ENCODE measurements at regions not wholly inside any gene's neighbourhood (a gene's known extent, or its start where the extent isn't known, plus 50 kb on each side); places are given as distances from the start of the nearest gene placed in this dataset.

DNA sequence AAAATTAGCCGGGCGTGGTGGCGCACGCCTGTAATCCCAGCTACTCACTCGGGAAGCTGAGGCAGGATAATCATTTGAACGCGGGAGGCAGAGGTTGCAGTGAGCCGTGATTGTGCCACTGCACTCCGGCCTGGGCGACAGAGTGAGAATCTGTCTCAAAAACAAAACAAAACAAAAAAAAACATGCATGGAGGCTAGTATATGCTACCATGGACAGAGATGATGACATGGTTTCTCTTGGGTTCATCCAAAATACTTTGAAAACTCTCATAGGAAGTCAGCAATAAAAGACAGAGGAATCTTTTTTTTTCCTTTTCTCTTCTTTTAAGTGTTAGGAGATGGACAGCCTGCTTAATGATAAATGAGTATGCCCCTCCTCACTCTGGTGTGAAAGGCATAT, 137.7 kb upstream of the MB21D2 start:
- TF ChIP-seq, protein P1, sequence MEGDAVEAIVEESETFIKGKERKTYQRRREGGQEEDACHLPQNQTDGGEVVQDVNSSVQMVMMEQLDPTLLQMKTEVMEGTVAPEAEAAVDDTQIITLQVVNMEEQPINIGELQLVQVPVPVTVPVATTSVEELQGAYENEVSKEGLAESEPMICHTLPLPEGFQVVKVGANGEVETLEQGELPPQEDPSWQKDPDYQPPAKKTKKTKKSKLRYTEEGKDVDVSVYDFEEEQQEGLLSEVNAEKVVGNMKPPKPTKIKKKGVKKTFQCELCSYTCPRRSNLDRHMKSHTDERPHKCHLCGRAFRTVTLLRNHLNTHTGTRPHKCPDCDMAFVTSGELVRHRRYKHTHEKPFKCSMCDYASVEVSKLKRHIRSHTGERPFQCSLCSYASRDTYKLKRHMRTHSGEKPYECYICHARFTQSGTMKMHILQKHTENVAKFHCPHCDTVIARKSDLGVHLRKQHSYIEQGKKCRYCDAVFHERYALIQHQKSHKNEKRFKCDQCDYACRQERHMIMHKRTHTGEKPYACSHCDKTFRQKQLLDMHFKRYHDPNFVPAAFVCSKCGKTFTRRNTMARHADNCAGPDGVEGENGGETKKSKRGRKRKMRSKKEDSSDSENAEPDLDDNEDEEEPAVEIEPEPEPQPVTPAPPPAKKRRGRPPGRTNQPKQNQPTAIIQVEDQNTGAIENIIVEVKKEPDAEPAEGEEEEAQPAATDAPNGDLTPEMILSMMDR (IDR thresholded peaks at IDR 0.05; ENCODE audit: borderline replicate concordance, extremely low read depth, low read length, poor library complexity, severe bottlenecking) = no peak
- TF ChIP-seq EZH2 (IDR thresholded peaks at IDR 0.05; ENCODE audit: borderline replicate concordance, low read depth, low read length, severe bottlenecking) = no peak

Measured in DND-41 (cell line).